ENCODE measurements at regions not wholly inside any gene's neighbourhood (a gene's known extent, or its start where the extent isn't known, plus 50 kb on each side); places are given as distances from the start of the nearest gene placed in this dataset.

- TF ChIP-seq POLR2A (IDR thresholded peaks at IDR 0.05) (no peak), CTCF (IDR thresholded peaks at IDR 0.05) (no peak)
Observed at GRCh38 chr17:34125010-34125409, 130.1 kb upstream of the CCL2 start.
